ENCODE measurements at regions not wholly inside any gene's neighbourhood (a gene's known extent, or its start where the extent isn't known, plus 50 kb on each side); places are given as distances from the start of the nearest gene placed in this dataset.

DNA sequence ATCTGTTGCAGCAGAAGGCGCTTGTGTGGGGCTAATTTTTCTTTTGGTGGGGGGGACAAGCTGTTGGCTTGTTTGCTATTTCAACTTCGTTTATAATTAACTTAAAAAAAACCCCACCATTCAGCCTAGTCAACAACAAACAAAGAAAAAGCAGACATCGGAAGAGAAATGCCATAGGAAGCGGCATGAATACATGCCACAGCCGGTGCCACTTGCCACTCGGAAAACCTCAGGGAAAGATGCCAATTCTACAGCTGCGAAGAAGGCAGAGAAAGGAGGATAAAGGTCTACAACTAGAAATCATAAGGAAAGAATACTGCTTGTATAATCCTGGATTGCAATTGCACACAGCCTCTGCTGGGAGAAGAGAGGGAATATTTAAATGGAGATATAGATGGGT is 254.4 kb upstream of the PMFBP1 start:
- H3K27me3 Mint-ChIP-seq (ENCODE audit: low read depth) = no peaks in the 10 kb centered on the region
- peaks cover 10% of the 10 kb centered on the region for H3K9me3 Mint-ChIP-seq
- no peak overlapping the region for H3K27ac Mint-ChIP-seq (ENCODE audit: unreplicated experiment)
- TF ChIP-seq, protein P1, sequence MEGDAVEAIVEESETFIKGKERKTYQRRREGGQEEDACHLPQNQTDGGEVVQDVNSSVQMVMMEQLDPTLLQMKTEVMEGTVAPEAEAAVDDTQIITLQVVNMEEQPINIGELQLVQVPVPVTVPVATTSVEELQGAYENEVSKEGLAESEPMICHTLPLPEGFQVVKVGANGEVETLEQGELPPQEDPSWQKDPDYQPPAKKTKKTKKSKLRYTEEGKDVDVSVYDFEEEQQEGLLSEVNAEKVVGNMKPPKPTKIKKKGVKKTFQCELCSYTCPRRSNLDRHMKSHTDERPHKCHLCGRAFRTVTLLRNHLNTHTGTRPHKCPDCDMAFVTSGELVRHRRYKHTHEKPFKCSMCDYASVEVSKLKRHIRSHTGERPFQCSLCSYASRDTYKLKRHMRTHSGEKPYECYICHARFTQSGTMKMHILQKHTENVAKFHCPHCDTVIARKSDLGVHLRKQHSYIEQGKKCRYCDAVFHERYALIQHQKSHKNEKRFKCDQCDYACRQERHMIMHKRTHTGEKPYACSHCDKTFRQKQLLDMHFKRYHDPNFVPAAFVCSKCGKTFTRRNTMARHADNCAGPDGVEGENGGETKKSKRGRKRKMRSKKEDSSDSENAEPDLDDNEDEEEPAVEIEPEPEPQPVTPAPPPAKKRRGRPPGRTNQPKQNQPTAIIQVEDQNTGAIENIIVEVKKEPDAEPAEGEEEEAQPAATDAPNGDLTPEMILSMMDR (conservative IDR thresholded peaks at IDR 0.05) = no peak
- H3K4me1 Mint-ChIP-seq = no peaks in the 10 kb centered on the region
- no peak overlapping the region for H3K4me3 Mint-ChIP-seq
- H3K36me3 Mint-ChIP-seq (ENCODE audit: low read depth) = peaks cover 25% of the 10 kb centered on the region
- DNase-seq (ENCODE audit: low read depth, low spot score) = no peak

DNA sequence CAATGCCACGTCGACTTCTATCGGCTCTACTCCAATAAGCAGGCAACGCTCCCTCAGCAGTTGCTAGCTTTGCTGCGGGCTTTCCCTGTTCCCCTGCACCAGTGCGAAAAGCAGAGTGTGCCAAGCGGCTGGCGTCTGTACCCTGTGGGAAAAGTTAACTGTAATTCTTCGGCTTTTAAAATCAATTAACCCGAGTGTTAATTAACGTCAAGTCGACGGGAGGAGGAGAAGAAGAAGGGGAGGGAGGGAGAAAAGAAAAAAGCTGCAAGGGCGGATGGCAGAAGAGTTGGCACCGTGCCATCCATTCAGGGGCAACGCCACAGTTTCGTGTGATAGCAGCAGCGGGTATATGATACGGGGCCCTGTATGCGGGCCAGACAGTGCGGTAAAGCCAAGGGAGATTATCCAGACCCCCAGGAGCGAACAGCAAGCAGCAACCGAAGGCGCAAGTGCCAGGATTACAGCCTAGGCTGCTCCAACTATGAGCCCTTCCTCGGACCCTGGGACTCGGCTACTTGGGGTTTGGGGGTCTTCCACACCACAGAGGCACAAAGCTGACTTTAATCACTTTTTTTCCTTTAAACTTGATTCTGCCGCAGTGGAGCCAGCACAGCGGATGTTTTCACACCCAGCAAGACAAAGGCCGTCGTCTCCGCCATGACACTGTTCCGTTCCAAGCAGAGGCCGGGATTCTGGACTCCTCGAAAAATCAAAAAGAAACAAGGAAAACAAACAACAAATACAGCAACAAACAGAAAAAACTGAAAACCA is 253.8 kb upstream of the PMFBP1 start:
- TF ChIP-seq, protein P1 (conservative IDR thresholded peaks at IDR 0.05) = no peak
- no peak for DNase-seq (ENCODE audit: low read depth, low spot score)
- H3K9me3 Mint-ChIP-seq = peaks cover 14% of the 10 kb centered on the region
- H3K4me3 Mint-ChIP-seq = no peak overlapping the region
- H3K4me1 Mint-ChIP-seq = no peaks in the 10 kb centered on the region
- H3K27ac Mint-ChIP-seq (ENCODE audit: unreplicated experiment) = no peak overlapping the region
- H3K36me3 Mint-ChIP-seq (ENCODE audit: low read depth) = peaks cover 29% of the 10 kb centered on the region
- no peaks in the 10 kb centered on the region for H3K27me3 Mint-ChIP-seq (ENCODE audit: low read depth)

DNA sequence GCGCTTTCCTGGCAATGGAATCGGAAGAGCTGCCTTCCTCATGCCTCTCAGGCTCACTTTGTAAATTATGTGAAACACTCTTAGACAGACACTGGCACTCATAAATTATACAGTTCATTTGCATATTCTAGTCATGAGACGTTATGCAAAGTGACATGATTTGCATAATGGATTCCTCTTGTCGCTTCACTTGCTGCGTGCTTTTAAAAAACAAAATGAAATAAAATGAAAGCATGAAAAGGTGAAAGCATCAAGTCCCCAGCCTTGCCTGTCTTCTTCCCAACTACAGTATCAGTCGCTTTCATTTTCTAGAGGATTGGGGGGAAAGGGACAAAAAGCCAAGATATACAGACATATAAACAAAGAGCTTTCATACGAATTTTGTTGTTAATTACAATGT is 252.8 kb upstream of the PMFBP1 start:
- no peaks in the 10 kb centered on the region for H3K27me3 Mint-ChIP-seq (ENCODE audit: low read depth)
- H3K9me3 Mint-ChIP-seq = peaks cover 14% of the 10 kb centered on the region
- peaks cover 27% of the 10 kb centered on the region for H3K36me3 Mint-ChIP-seq (ENCODE audit: low read depth)
- DNase-seq (ENCODE audit: low read depth, low spot score) = no peak
- no peaks in the 10 kb centered on the region for H3K4me1 Mint-ChIP-seq
- TF ChIP-seq, protein P1 (conservative IDR thresholded peaks at IDR 0.05) = no peak
- H3K4me3 Mint-ChIP-seq = no peak overlapping the region
- H3K27ac Mint-ChIP-seq (ENCODE audit: unreplicated experiment) = no peak overlapping the region

DNA sequence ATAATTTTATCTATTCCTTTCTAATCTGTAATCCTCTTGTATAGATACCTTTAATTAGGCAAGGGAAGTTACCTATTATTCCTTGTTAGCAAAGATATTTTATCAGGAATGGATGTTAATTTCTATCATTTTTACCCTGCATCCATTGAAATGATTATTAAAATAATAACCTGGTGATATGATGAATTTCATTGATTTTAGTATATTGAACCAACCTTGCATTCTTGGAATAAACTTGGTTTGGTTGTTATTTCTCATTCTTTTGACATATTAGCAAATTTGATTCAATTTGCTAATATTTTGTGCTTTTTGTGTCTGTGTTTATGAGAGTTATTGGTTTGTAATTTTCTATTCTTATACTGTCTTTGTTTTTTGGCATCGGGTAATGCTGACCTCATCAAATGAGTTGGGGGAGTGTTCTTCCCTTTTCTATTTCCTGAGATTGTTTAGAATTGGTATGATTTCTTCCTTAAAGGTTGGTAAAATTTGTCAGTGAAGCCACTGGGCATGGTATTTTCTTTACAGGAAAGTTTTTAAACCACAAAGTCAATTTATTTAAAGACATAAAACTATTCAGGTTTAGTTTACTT is 250.4 kb upstream of the PMFBP1 start:
- peaks cover 17% of the 10 kb centered on the region for H3K9me3 Mint-ChIP-seq
- no peaks in the 10 kb centered on the region for H3K27me3 Mint-ChIP-seq (ENCODE audit: low read depth)
- no peak overlapping the region for H3K27ac Mint-ChIP-seq (ENCODE audit: unreplicated experiment)
- TF ChIP-seq, protein P1 (conservative IDR thresholded peaks at IDR 0.05) = no peak
- DNase-seq (ENCODE audit: low read depth, low spot score) = no peak
- H3K4me3 Mint-ChIP-seq = no peak overlapping the region
- no peaks in the 10 kb centered on the region for H3K4me1 Mint-ChIP-seq
- H3K36me3 Mint-ChIP-seq (ENCODE audit: low read depth) = peaks cover 37% of the 10 kb centered on the region

DNA sequence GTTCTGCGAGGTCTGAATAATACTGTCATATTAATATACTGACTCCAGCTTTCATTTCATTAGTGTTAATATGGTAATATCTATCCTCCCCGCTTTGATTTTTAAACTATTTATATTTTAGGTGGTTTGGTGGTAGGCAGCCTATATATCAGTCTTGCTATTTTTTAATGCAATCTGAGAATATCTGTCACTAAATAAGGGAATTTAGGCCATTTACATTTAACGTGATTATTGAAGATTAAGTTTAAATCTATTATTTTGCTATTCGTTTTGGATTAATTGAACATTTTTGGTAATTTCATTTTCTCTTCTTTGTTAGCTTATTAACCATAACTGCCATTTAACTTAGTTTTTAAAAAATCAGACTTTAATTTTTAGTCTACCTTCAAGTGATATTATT is 247.7 kb upstream of the PMFBP1 start:
- H3K27ac Mint-ChIP-seq (ENCODE audit: unreplicated experiment) = no peak overlapping the region
- H3K4me1 Mint-ChIP-seq = no peaks in the 10 kb centered on the region
- peaks cover 39% of the 10 kb centered on the region for H3K36me3 Mint-ChIP-seq (ENCODE audit: low read depth)
- H3K27me3 Mint-ChIP-seq (ENCODE audit: low read depth) = no peaks in the 10 kb centered on the region
- peaks cover 16% of the 10 kb centered on the region for H3K9me3 Mint-ChIP-seq
- DNase-seq (ENCODE audit: low read depth, low spot score) = no peak
- TF ChIP-seq, protein P1 (conservative IDR thresholded peaks at IDR 0.05) = no peak
- H3K4me3 Mint-ChIP-seq = no peak overlapping the region

Data from neural crest cell (in vitro differentiated cells).